ENCODE measurements at regions not wholly inside any gene's neighbourhood (a gene's known extent, or its start where the extent isn't known, plus 50 kb on each side); places are given as distances from the start of the nearest gene placed in this dataset.

DNA sequence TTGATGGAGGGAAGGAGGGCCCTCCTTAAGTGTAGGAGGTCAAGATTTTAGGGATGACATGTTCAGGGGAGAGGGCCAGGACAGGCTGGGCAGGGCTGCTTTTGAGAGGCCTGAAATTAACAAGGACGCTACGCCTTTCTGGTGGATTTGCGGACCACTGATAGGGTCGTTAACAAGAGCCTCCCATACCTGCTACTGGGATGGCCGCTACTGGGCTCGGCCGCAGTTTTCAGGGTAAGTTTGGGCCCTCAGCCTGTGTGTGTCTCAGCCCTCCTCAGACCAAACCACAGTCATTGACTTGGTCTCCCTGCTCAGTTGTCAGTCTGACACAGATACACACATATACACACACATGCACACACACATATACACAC, 180.9 kb downstream of the SMAD2 start:
- TF ChIP-seq, protein P1, sequence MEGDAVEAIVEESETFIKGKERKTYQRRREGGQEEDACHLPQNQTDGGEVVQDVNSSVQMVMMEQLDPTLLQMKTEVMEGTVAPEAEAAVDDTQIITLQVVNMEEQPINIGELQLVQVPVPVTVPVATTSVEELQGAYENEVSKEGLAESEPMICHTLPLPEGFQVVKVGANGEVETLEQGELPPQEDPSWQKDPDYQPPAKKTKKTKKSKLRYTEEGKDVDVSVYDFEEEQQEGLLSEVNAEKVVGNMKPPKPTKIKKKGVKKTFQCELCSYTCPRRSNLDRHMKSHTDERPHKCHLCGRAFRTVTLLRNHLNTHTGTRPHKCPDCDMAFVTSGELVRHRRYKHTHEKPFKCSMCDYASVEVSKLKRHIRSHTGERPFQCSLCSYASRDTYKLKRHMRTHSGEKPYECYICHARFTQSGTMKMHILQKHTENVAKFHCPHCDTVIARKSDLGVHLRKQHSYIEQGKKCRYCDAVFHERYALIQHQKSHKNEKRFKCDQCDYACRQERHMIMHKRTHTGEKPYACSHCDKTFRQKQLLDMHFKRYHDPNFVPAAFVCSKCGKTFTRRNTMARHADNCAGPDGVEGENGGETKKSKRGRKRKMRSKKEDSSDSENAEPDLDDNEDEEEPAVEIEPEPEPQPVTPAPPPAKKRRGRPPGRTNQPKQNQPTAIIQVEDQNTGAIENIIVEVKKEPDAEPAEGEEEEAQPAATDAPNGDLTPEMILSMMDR (conservative IDR thresholded peaks at IDR 0.05; ENCODE audit: low read depth, low read length): no peak
- no peak for DNase-seq (ENCODE audit: low read depth)
- no peak overlapping the region for H3K4me3 ChIP-seq (ENCODE audit: low read length)

DNA sequence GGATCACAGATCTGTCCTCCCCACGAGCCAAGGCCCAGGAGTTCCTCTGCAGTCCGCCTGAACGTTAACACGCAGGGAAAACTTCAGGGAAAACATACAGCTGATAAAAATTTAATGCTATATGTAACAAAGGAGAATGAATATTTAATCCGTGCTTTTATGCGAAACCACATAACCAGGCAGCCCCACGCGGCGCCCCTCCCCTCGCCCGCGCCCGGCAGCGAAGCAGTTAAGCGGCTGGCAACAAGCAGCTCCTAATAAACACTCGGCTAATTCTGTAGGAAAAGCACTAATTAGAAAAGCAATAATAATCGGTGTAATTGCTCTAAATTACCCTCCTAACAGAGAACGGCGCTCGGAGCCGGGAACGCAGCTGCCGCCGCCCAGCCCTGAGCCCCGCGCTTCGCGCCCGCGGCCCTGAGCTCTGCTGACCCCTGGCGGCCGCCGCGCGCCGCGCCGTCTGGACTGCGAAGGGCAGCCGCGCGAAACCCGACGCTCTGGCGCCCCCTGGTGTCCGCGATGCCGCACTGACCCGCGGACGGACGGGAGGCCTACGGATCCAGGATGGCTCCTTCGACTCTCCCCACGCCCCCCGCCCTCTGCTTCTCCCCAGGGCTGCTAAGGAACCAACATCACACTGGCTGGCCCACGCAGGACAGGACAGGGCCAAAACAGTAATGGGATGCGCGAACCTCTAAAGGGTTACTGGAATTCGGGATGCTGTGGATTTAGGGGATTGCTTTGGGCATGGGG, 181.4 kb downstream of the SMAD2 start:
- H3K4me3 ChIP-seq (ENCODE audit: low read length): peak overlapping the region; percentile 31
- peak; percentile 1 for DNase-seq (ENCODE audit: low read depth)
- TF ChIP-seq, protein P1 (conservative IDR thresholded peaks at IDR 0.05; ENCODE audit: low read depth, low read length): peak; percentile 81

DNA sequence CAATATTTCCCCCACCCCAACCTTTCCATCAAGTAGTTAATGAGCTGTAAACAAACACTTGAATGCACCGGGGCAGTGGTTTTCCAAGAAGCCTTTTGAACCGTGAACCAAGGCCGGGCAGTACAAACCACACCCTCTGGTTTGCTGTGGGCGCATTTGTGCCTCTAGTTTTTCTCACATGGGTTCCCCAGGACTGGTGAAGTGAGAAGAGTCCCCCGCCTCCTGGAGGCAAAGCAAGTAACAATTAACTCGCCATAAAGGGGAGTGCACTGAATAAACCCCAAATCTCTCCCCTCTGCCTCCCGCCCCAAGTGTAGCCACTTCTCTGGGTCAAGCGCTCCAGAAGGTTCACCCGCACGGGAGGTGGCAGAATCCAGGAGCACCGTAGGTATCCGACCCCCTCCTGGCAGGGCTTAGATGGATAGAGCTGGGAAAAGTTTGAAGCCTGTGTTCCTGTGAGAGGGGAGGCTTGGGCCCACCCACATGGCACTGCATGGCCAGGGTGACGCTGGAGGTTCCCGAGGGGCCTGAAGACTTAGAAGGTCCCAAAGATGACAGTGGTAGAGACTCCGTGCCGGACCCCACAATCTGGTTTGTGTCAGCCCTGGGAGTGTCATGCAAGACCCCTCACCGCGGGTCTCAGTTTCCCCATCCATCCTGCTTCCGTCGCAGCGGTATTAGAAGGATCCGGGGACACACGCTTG, 182.2 kb downstream of the SMAD2 start:
- H3K4me3 ChIP-seq (ENCODE audit: low read length): no peak overlapping the region
- TF ChIP-seq, protein P1 (conservative IDR thresholded peaks at IDR 0.05; ENCODE audit: low read depth, low read length): no peak
- no peak for DNase-seq (ENCODE audit: low read depth)

DNA sequence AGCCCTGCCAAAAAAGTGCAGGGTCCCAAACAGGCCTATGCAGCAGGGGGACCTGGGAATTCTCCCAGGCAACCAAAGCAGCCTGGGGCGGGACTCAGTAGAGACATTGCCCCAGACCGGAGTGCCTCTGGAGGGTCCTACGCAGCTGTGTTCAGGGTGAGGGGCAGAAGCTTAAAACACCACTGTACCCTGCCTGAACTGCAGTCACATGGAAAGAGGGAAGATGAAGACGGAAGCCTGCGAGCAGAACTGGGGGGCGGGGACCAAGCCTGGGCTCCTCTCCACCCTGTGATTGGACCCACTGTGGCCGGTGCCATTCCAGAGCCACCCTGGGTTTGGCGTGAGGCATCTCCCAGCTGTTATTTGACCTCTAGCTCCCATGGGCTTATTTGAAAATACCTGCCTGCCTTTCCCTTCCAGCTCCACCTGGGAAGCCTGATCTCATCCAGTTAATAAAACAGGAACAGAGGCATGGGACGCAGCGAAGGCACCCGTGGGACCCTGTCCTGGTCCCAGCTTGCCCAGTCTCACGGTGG, 183.1 kb downstream of the SMAD2 start:
- DNase-seq (ENCODE audit: low read depth): no peak
- TF ChIP-seq, protein P1 (conservative IDR thresholded peaks at IDR 0.05; ENCODE audit: low read depth, low read length): no peak
- no peak overlapping the region for H3K4me3 ChIP-seq (ENCODE audit: low read length)

DNA sequence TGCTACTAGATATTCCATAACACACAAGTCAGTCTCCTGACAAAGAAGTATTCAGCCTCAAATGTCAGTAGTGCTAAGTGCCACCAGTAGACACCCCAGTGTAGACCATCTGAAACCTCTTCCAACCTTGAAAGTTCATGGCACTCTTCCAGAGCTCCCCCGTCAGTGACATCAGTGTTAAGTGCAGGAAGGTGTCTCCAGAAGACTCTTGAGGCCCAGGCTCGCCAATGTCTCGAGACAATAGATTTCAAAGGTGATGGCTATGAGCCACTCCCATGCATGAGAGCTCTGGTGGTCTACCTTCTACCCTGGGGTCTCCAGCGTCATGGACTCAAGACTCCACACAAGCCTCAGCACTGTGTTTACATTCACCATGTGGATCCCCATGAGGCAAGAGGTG, 183.8 kb downstream of the SMAD2 start:
- DNase-seq (ENCODE audit: low read depth): no peak
- no peak overlapping the region for H3K4me3 ChIP-seq (ENCODE audit: low read length)
- TF ChIP-seq, protein P1 (conservative IDR thresholded peaks at IDR 0.05; ENCODE audit: low read depth, low read length): no peak

DNA sequence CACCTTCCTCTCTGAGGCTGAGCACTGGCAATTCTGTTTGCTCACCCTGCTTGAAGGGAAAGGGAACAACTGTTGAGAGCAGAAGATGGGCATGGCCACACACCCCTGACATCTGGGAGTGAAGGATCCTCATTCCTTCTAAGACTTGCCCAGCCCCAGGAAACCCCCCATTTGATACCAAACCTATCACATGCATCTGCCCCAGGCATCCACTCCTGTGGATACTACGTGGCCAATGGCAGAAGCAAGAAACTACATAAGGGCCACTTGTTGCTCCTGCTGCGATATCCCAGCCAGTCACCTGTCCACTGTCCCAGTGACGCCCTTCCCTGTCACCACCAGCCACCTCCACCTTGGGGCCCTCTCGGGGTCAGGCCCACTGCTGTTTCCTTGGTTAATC, 185.2 kb downstream of the SMAD2 start:
- DNase-seq (ENCODE audit: low read depth): no peak
- H3K4me3 ChIP-seq (ENCODE audit: low read length): no peak overlapping the region
- TF ChIP-seq, protein P1 (conservative IDR thresholded peaks at IDR 0.05; ENCODE audit: low read depth, low read length): no peak

Measured in retinal pigment epithelial cell (primary cell).